HK-2 (cell line): ENCODE measurements at regions not wholly inside any gene's neighbourhood (a gene's known extent, or its start where the extent isn't known, plus 50 kb on each side); places are given as distances from the start of the nearest gene placed in this dataset.
"Not testable (repeated sequence)": the region's sequence is repeated elsewhere in the genome, so short reads cannot be mapped to it uniquely, and the experiment has no call there.

Source experiments
- DNase-seq: peaks from one replicate; pipeline ENCODE4 v3.0.0-alpha.2; 2018; ENCODE audit not compliant: unreplicated experiment

DNA sequence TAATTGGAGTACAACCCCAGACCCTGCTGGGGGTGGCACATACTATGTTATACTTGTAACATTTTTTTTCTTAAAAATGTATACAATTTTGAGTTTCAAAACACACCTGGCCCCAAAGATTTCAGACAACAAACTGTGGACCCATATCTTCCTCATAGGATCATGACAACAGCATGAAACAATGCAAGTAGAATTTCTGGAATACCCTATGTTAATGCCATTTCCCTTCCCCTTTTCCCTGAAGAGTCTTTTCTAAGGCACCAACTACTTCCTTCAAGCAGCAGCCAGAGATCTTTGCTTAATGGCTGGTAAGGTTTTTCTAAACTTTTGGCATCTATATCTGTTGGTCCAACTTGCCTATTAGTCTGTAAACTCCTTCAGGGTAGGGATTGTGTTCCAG, 99.9 kb upstream of the SERBP1 start:
- no peak for DNase-seq

DNA sequence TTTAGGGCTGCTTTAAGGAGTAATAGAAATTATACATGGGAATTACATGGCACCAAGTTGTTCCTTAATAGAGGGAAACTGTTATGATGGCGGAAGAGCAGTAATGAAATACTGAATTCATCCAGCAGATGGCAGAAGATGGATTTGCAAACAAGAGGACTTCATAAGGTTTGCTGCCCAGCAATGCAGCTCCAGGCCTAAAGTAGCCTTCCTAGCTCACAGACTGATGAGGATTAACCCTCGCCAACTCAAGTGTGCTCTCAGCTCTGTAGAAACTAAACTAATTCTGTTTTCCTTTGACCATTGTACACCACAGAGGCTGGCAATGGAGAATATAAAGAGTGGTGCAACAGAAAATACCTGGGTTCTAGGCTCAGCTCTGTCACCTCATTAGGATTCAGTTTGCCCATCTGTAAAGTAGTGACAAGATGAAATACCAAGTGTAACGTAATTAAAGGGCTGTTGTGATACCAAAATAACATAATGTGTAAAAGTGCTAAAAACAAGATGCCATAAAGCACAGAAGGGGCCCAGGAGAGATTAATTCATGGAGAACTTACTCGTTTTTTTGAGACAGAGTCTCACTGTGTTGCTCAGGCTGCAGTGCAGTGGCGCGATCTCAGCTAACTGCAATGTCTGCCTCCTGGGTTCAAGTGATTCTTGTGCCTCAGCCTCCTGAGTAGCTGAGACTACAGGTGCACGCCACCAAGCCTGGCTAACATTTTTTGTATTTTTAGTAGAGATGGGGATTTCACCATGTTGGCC, 102.4 kb upstream of the SERBP1 start:
- peak; percentile 19 for DNase-seq

DNA sequence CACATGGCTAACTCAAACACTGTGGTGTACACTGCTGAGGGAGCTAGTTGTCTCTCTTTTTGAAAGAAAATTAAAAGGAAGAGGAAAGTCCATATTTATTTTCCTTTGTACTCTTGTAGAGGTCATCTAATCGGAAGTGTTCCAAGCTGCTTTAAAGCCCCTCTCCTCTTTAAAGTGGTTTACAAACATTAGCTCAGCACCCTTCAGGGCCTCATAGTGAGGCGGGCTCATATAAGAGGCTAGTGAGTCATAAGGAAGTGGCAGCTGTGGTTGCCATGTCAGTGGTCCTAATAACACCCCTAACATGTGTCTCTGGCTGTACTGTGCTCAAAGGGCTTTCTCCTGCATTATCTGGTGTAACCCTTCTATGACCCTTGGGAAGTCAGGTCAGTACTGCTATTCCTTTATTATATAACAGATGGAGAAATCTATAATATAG, 104.4 kb upstream of the SERBP1 start:
- DNase-seq: peak; percentile 19

DNA sequence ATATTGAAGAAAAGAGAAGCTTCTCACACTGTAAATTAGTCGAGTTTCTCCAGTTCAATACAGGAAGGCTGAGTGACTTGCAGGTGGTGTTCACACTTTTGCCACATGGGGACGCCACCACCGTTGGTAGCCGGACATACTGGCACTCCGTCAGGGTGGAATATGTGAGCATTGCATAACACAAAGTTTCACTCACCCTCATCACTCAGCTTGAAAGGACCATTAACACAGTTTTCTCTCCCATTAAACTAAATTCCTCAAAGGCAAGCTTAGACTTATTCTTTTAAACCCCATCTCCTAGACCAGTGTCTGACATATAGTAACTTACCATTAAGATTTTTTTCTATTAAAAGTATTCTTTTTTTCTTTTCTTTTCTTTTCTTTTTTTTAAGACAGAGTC, 105.3 kb upstream of the SERBP1 start:
- peak; percentile 72 for DNase-seq

DNA sequence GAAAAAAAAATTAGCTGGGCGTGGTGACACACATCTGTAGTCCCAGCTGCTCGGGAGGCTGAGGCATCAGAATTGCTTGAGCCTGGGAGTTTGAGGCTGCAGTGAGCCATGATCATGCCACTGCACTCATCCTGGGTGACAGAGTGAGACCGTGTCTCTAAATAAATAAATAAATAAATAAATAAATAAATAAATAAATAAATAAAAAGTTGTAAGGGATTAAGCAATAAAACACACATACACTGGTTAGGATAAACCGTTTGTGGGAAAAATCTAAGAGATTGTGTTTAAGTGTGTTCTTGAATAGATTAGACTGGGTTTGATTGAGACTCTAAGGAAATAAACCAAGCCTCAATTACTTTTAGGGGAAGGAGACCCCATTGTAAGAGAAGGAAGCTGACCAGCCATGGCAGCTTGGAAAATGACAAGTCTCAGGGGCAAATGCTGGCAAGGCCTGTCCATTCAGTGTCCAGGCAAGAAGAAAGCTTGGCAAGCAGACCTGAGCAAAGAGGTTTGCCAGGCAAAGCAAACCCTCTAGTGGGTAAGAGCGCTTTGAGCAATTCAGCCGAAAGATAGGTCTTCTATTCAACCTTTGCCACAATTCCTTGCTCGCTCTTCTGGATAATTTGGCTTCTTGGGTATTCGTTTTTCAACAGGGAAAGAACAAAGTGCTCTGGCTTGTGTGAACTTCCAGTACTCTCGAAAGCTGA, 106.9 kb upstream of the SERBP1 start:
- no peak for DNase-seq

DNA sequence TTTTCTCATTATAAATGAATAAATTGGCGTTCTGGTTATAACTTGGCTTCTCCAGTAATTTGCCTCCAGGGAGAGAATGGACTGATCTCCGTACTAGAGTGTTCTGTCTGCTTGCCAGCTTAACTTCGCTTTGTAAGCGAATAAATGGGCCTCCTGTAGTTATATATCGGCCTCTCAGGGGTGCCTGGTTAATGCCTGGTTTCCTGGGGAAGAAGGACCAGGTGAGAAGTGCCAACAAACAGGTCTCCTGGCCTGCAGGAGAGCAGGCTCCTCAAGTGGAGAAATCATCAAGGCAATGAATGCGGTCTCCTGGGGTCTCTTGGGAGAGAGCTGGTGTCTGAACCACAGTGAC, 107.4 kb upstream of the SERBP1 start:
- DNase-seq: no peak

DNA sequence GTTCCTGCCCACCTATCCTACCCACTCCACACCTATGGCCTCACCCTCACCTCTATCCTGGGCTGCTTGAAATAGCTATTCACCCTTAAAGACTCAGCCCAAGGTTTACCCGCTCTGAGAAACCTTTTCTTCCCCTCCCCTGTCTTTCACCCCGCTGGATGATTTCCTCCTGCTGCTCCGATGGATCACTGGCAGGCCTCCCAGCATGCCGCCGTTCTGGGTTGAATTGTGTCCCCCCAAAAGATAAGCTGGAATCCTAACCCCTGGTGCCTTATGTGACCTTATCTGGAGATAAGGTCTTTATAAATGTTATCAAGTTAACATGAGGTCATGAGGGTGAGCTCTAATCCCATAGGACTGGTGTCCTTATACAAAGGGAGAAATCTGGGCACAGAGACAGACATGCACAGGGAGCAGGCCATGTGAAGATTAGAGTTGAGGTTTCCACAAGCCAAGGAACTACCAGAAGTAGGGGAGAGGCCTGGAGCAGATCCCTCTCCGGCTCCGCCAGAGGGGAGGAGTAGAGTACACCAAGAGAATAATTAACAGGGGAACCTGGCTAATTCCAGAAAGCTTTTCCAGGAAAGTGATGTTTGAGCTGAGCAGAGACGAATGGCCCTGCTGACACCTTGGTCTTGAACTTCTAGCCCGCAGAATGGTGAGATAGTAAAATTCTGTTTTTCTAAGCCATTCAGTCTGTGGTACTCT, 110.0 kb upstream of the SERBP1 start:
- no peak for DNase-seq

DNA sequence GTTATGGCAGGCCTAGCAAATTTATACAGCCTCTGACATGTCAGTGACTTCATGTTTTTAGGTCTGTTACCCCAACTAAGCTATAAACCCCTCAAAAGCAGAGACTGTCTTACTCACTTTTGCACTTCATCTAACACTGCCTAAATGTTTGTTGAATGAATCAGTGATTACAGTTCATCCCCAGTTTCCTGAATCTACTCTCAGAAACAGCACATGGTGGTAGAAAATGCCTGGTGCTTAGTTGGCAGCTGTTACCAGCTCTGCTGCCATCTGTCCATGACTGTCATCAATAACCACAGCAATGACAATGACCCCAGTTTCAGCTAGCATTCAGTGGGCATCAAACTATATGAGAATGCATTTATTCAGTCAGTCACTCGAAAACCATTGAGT, 110.5 kb upstream of the SERBP1 start:
- no peak for DNase-seq

DNA sequence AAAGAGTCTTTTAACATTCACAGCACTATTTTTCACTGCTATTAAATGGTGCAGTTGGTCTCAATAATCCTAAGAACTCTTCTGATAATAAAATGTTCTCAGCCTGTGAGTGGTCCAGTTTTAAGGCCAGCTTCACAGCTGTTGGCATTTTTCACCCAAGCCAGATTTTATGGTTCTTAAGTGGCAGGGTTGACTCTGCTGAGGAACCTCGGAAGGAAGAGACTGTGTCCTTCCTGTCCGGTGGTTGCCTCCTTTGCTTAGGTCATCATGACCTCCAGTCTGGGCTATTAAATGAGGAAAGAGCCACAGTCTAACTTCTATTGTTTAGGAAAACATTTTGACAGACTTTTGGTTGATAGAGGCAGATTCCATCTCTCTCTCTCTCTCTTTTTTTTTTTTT, 112.5 kb upstream of the SERBP1 start:
- DNase-seq: no peak

DNA sequence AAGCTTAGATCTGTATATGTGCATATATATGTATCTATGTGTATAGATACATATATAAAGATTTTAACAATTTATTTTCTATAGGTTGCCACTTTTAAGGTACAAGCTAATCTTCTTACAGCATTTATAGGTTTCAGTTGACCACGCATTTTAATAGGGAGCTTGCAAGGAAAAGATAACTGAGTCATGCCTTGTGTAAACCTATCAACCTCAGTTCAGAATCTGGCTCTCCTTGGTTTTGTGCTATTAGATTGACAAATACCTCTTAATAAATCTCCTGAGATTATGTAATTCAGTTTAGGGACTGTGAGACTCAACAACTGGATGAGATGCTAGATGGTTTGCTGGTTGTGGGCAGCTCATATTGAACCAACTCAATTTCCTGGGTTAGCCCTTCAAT, 114.7 kb upstream of the SERBP1 start:
- DNase-seq: no peak

DNA sequence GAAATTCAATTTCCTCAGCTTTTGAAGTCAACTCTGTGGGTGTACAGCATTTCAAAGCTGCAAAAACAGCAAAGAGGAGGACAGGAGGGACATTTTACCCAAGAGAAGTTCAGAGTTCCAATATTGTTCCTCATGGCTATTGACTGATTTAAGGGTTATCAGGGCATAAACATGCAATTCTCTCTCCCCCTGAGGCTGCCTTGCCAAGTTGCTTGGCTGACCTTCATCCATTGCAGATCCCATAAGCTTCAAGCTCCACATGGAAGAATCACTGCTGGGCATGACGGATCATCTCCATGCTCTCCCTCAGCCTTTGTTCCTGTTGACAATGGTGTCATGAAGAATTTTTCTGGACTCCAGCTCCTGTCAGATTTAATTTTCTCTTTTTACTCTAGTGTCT, 115.2 kb upstream of the SERBP1 start:
- no peak for DNase-seq

DNA sequence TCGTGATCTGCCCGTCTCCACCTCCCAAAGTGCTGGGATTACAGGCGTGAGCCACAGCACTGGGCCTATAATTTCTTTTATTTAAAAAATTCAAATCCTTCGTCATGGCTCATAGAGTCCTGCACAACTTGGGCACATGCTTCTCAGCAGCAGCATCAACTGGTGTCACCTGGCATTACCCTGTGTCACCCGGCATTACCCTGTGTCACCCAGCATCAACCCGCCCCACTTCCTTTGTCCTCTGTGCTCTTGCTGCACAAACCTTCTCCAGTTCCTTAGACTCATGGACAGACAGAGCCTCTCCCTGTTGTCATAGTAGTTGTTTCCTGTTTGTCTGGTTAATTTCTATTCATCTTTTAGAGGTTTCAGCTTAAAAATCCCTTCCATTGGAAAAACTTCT, 121.2 kb upstream of the SERBP1 start:
- DNase-seq: no peak

DNA sequence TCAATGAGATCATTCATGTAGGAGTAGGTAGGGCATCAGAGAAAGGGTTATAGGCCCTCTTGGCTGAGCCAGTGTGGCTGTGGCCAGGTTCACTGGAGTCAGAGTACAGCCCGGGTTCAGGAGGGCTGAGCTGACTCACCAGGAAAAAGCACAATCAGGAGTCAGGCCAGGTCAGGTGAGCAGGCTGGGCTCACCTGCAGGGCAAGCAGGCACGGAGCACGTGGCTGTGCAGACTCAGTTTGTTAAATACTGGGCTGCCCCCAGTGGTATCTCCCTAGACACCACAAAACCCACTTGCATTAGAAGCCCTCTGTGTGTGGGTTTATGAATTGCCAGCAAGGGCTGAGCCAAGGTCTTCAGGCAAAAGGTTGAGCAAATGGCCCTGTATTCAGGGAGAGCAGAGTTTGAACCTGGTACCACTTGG, 122.1 kb upstream of the SERBP1 start:
- DNase-seq: no peak

DNA sequence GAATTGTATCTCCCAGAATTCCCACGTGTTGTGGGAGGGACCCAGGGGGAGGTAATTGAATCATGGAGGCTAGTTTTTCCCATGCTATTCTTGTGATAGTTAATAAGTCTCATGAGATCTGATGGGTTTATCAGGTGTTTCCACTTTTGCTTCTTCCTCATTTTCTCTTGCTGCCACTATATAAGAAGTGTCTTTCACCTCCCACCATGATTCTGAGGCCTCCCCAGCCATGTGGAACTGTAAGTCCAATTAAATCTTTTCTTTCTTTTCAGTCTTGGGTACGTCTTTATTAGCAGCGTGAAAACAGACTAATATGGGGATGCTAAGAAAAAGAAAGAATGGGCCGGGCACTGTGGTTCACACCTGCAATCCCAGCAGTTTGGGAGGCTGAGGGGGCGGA, 124.0 kb upstream of the SERBP1 start:
- DNase-seq: not testable (repeated sequence)

DNA sequence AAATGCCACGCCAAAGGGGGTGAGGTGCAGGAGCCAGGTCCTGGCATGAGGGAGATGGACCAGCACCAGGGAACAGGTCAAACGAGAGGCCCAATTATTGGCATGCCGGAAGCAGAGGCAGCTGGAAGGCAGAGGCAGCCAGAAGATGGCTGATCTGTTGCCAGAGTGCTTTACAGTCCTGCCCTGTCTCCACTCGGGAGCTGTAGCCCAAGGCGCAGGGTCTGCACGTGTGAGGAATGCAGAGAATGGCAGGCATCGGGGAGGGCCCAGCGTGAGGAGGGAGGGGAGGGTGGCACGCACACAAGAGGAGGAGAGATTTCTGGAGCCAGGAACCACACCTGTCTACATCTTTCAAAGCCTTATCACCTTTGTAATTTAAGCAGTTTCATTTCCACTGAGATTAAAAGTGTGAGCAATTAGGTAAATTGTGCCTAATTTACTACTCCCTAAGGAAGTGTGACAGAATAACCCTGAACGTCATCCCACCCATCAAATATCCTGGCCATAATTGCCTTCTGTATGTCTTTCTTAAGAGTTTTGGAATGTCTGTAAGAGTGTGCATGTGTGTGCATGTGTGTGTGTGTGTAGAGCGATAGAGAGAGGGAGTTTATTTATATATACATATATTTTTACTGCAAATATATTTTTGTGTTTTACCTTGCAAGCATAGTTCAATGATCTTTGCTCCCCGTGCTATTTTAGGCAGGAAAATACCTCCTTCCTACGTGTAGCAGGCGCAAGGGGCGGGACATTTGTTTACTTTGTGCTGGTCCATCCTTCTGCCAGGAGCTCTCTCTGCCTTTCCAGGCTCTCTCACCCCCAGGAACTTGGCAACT, 125.5 kb upstream of the SERBP1 start:
- DNase-seq: no peak

DNA sequence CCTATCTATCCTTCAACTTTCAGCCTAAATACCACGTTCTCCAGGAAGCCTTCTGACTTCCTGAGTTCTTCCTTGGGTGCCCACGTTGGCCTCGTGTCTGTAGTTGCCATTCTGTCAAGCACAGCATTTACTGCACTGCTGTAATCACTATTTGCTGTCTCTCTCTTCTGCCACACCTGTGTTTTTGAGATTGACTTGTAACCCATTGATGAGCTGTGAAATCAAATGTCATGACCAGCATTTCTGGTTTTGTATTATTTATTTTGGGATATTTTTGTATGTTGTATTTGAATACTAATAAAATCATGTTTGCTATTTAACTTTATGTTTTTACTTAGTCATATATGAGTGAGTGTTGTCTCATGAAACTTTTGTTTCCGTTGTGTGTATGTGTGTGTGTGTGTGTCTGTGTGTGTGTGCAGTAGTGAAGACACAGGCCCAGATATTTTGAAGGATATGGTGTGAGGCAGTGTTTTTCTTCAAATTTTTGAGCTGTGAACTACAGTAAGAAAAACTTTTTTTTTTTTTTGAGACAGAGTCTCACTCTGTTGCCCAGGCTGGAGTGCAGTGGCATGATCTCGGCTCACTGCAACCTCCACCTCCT, 126.2 kb upstream of the SERBP1 start:
- no peak for DNase-seq

DNA sequence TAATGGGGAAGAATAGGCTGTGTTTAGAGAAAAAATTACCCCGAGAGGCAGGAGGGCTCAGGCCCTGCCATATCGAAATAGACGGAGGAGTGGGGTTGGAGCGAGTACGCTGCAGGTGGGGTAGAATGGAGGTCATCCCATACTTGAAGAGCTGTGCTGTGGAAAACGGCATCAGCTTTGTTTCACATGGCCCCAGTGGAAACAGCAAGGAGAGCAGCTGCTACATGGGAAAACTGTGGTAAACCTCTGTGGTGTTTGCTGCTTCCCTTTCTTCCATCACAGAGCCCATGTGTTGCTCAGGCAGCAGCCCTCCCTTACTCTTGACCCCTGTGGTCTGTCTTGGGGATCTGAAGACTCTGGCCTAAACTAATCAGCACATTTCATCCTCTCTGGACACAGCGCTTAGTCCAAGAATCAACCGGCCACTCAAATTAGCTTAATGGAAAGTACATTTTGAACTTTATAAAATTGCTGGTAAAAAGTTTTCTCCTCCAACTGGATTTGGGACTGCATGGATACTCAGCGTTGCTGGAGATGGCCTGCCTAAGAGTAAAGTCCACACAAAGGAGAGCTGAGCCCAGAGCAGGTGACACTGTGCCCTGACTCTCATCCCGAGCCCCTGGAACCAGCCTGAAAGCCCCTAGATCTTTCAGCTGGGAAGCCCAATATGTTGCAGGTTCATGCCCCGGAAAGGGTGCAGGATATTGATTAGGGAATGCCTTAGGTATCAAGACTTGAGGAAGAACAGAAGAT, 127.1 kb upstream of the GADD45A start:
- DNase-seq: no peak

DNA sequence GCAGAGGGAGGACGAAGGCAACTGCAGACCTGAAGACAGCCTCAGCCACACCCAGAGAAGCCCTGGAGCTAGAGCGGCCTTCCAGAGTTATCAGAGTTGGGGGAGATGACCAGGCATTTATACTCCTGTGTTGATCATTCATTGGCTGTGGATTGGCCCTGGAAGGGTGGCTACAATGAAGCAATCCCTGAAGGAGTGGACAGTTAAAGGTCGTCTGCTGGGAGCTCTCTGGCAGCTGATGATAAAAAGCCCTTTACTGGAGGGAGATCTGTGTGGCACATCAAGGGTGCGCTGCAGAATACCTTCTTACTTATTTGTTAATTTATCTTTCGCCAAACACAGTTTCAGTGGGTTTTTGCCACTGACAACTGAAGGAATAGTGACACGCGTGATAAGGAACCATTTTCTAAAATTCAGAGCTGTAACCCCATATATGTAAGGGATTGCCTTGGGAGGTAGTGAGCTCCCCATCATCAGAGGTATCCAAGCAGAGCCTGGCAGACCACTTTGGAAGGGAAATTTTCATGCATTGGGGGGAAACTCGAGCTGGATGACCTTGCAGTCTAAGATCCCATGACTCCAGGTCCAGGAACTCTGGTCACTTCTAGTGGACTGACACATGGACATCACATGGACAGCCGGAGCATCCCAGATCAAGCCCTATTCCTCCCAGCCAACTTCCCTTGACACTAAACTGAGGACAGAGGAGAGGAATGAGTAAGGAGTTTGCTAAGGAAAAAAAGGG, 126.4 kb upstream of the GADD45A start:
- DNase-seq: no peak

DNA sequence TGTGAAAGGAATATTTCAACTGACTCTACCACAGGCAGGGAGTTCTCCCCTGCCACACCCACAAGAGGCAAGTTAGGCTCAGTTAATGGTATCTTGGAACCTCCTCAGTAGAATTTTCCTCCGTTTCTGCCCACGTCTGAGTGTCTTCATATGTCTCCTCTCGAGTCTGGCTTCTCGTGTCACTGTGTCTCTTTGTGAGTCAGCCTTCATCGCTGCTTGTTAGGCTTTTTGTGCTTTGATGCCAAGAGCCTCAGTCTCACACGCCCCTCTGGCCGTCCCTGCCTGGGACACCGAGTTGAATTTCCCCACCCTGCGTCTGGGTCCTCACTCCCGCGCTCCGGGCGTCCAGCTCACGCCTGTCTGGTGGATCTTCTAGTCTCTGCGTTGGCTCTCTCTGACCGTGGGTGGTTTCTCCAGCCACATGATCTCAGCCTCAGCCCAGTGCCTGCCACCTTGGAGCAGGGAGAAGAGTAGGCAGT, 125.7 kb upstream of the GADD45A start:
- DNase-seq: no peak
